ENCODE measurements at regions not wholly inside any gene's neighbourhood (a gene's known extent, or its start where the extent isn't known, plus 50 kb on each side); places are given as distances from the start of the nearest gene placed in this dataset.

DNA sequence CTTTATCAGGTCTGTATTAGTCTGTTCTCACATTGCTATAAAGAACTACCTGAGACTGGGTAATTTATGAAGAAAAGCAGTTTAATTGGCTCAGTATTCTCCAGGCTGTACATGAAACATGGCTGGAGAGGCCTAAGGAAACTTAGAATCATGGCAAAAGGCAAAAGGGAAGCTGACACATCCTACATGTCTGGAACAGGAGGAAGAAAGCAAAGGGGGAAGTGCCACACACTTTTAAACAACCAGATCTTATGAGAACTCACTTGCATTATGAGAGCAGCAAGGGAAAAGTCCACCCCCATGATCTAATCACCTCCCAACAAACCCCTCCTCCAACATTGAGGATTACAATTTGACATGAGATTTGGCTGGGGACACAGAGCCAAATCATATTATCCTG is 132.1 kb downstream of the PCSK1 start:
- intact Hi-C loops (cut with DNase I): no loop called here
- no peak overlapping the region for H3K9ac ChIP-seq (ENCODE audit: low read length in 3 of 3)
- H3K27me3 ChIP-seq (ENCODE audit: control insufficient read depth, insufficient read depth, low read length): no peaks in the 10 kb centered on the region
- H3K36me3 ChIP-seq (ENCODE audit: control insufficient read depth in 2 of 3, insufficient read depth in 3 of 3, low read length in 3 of 3): no peaks in the 10 kb centered on the region
- FAIRE-seq (no peak), DNase-seq (no peak)
- H3K9me3 ChIP-seq (ENCODE audit: control insufficient read depth in 2 of 3, insufficient read depth in 1 of 3, low read length in 3 of 3): peaks cover 0 to 3% (median 0%) of the 10 kb centered on the region in 3 donors
- TF ChIP-seq, protein P1, sequence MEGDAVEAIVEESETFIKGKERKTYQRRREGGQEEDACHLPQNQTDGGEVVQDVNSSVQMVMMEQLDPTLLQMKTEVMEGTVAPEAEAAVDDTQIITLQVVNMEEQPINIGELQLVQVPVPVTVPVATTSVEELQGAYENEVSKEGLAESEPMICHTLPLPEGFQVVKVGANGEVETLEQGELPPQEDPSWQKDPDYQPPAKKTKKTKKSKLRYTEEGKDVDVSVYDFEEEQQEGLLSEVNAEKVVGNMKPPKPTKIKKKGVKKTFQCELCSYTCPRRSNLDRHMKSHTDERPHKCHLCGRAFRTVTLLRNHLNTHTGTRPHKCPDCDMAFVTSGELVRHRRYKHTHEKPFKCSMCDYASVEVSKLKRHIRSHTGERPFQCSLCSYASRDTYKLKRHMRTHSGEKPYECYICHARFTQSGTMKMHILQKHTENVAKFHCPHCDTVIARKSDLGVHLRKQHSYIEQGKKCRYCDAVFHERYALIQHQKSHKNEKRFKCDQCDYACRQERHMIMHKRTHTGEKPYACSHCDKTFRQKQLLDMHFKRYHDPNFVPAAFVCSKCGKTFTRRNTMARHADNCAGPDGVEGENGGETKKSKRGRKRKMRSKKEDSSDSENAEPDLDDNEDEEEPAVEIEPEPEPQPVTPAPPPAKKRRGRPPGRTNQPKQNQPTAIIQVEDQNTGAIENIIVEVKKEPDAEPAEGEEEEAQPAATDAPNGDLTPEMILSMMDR (IDR thresholded peaks at IDR 0.05; ENCODE audit: borderline replicate concordance, extremely low read depth, insufficient read depth): no peak
- H3K4me1 ChIP-seq (ENCODE audit: control insufficient read depth in 2 of 3, insufficient read depth in 2 of 3, low read depth in 1 of 3, low read length in 3 of 3): no peaks in the 10 kb centered on the region
- no peak overlapping the region for H3K4me3 ChIP-seq (ENCODE audit: low read length in 3 of 3)
- no peak overlapping the region for H3K27ac ChIP-seq (ENCODE audit: low read depth in 2 of 2, low read length in 2 of 2)

DNA sequence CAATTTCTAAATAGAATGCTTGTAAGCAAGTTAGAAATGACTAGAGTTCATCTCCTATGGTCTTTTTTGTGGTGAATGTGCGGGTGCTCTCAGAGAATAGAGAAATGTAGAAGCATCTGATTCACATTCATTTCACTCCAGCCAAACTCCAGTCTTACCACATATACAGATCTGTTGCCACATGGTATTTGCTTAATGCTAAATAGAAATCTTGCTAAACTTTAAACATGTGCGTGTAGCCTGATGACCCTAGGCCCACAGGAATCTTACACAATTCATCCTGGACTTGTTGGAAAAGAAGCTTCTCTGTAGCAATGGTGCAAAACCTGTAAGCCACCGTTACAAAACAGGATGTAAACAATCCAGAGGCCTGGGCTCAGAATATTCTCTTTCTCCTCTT is 135.2 kb downstream of the PCSK1 start:
- no peak overlapping the region for H3K9ac ChIP-seq (ENCODE audit: low read length in 3 of 3)
- no peak overlapping the region for H3K27ac ChIP-seq (ENCODE audit: low read depth in 2 of 2, low read length in 2 of 2)
- no peaks in the 10 kb centered on the region for H3K27me3 ChIP-seq (ENCODE audit: control insufficient read depth, insufficient read depth, low read length)
- TF ChIP-seq, protein P1 (IDR thresholded peaks at IDR 0.05; ENCODE audit: borderline replicate concordance, extremely low read depth, insufficient read depth): no peak
- FAIRE-seq: no peak
- intact Hi-C loops (cut with DNase I): no loop called here
- no peak overlapping the region for H3K4me3 ChIP-seq (ENCODE audit: low read length in 3 of 3)
- peaks cover 0 to 3% (median 0%) of the 10 kb centered on the region in 3 donors for H3K9me3 ChIP-seq (ENCODE audit: control insufficient read depth in 2 of 3, insufficient read depth in 1 of 3, low read length in 3 of 3)
- H3K36me3 ChIP-seq (ENCODE audit: control insufficient read depth in 2 of 3, insufficient read depth in 3 of 3, low read length in 3 of 3): no peaks in the 10 kb centered on the region
- DNase-seq: no peak
- H3K4me1 ChIP-seq (ENCODE audit: control insufficient read depth in 2 of 3, insufficient read depth in 2 of 3, low read depth in 1 of 3, low read length in 3 of 3): no peaks in the 10 kb centered on the region

- FAIRE-seq: no peak
- no peak overlapping the region for H3K9ac ChIP-seq (ENCODE audit: low read length in 3 of 3)
Measured at GRCh38 chr5:96297290-96297689, 135.8 kb downstream of the PCSK1 start.

DNA sequence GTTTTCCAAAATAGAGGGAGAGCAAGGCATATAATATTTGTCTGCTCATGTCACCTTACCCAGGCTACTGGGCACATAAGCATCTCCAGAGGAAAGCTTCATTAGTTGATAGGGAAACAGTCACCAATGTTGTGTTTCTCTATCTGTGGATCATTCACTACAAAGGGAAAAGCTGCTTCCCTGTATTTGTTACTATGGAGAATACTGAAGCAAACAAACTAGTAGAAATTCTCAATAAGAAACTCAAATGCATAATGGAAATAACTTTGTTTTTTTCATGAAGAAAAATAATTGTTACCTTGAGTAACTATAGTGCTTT is 138.2 kb downstream of the PCSK1 start:
- Histone ChIP-seq H3K4me3 (ENCODE audit: low read length in 3 of 3) (no peak overlapping the region), H3K27ac (ENCODE audit: low read depth in 2 of 2, low read length in 2 of 2) (no peak overlapping the region), H3K27me3 (ENCODE audit: control insufficient read depth, insufficient read depth, low read length) (no peaks in the 10 kb centered on the region), H3K36me3 (ENCODE audit: control insufficient read depth in 2 of 3, insufficient read depth in 3 of 3, low read length in 3 of 3) (no peaks in the 10 kb centered on the region), H3K9me3 (ENCODE audit: control insufficient read depth in 2 of 3, insufficient read depth in 1 of 3, low read length in 3 of 3) (no peaks in the 10 kb centered on the region), H3K4me1 (ENCODE audit: control insufficient read depth in 2 of 3, insufficient read depth in 2 of 3, low read depth in 1 of 3, low read length in 3 of 3) (no peaks in the 10 kb centered on the region), H3K9ac (ENCODE audit: low read length in 3 of 3) (no peak overlapping the region)
- intact Hi-C loops (cut with DNase I): no loop called here
- DNase-seq (no peak), FAIRE-seq (no peak)
- TF ChIP-seq, protein P1 (IDR thresholded peaks at IDR 0.05; ENCODE audit: borderline replicate concordance, extremely low read depth, insufficient read depth): no peak

More at GRCh38 chr5:96297290-96297689, 135.8 kb downstream of the PCSK1 start:
- H3K4me1 ChIP-seq (ENCODE audit: control insufficient read depth in 2 of 3, insufficient read depth in 2 of 3, low read depth in 1 of 3, low read length in 3 of 3): no peaks in the 10 kb centered on the region
- peaks cover 0 to 3% (median 0%) of the 10 kb centered on the region in 3 donors for H3K9me3 ChIP-seq (ENCODE audit: control insufficient read depth in 2 of 3, insufficient read depth in 1 of 3, low read length in 3 of 3)
- no peaks in the 10 kb centered on the region for H3K36me3 ChIP-seq (ENCODE audit: control insufficient read depth in 2 of 3, insufficient read depth in 3 of 3, low read length in 3 of 3)
- no peak overlapping the region for H3K4me3 ChIP-seq (ENCODE audit: low read length in 3 of 3)
- no peak for DNase-seq
- no peaks in the 10 kb centered on the region for H3K27me3 ChIP-seq (ENCODE audit: control insufficient read depth, insufficient read depth, low read length)
- H3K27ac ChIP-seq (ENCODE audit: low read depth in 2 of 2, low read length in 2 of 2): no peak overlapping the region
- TF ChIP-seq, protein P1 (IDR thresholded peaks at IDR 0.05; ENCODE audit: borderline replicate concordance, extremely low read depth, insufficient read depth): no peak
- intact Hi-C loops (cut with DNase I): no loop called here
